Mesodermal cell (in vitro differentiated cells): ENCODE measurements at regions not wholly inside any gene's neighbourhood (a gene's known extent, or its start where the extent isn't known, plus 50 kb on each side); places are given as distances from the start of the nearest gene placed in this dataset.

ENCODE experiments used
- H3K27ac ChIP-seq: 2 replicates; pipeline ENCODE4 v1.7.0; 2013; ENCODE audit warnings: mild to moderate bottlenecking, low read depth, low read length, moderate library complexity; ENCODE audit not compliant: severe bottlenecking
- H3K36me3 ChIP-seq: 2 replicates; pipeline ENCODE4 v1.7.1; 2013; ENCODE audit warnings: mild to moderate bottlenecking, low read length, moderate library complexity; ENCODE audit not compliant: control insufficient read depth, insufficient read depth
- H3K4me1 ChIP-seq: one replicate; pipeline ENCODE4 v1.7.1; 2013; ENCODE audit warnings: mild to moderate bottlenecking, low read length; ENCODE audit not compliant: insufficient read depth, control insufficient read depth, poor library complexity, severe bottlenecking
- H3K4me3 ChIP-seq: 2 replicates; pipeline ENCODE4 v1.7.0; 2013; ENCODE audit warnings: low read length, control low read depth, mild to moderate bottlenecking; ENCODE audit not compliant: insufficient read depth, poor library complexity, severe bottlenecking; ENCODE audit errors: extremely low read depth
- H3K9me3 ChIP-seq: 2 replicates; pipeline ENCODE4 v1.7.1; 2013; ENCODE audit warnings: mild to moderate bottlenecking, low read length, moderate library complexity; ENCODE audit not compliant: control insufficient read depth
- whole genome bisulfite sequencing, 2 experiments: methylation state at CpG; one replicate each; pipeline ENCODE4 v1.1.5; 2013; ENCODE audit warnings: missing lambda C conversion rate in 2 of 2; ENCODE audit not compliant: insufficient coverage in 2 of 2; 5-methylcytosine and 5-hydroxymethylcytosine counted together

DNA sequence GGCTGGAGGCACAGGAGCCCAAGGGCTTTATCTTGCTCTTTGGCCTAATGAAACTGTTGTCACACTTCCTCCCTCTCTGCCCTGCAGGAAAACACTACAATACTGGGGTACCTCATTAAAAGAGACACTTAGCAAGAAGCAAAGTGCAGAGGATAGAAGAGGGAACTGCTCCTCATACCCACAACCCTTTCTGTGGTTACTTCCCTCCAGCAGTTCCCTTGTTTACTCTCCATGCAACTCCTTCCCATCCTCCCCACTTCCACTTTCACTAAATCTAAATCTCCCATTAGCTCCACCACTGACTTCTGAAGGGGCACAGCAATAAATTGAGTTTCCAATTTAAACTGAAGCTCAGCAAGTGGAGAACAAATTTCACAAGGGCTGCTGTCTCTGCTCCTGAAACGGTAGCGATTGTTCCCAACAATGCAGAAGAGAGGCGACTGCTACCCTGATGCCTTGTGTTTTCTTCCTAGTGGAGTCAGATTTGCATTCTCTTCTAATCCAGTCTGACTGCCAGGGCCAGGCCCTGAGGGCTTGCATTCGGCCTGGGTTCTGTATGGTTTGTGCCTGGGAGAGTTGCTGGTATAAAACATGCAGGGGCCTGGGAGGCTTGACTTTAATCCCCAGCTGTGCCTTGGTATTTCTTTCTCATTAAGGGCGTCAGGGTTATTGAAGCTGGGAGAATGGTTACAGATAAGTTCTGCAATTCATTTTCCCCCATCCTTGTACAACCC is 454.7 kb downstream of the TFAP2B start:
- WGBS, 2 experiments, result 74 to 83% methylated on average over 3 of the region's 5 CpGs
- H3K4me3 ChIP-seq, result no peak overlapping the region
- no peaks in the 10 kb centered on the region for H3K4me1 ChIP-seq
- no peaks in the 10 kb centered on the region for H3K9me3 ChIP-seq
- H3K27ac ChIP-seq, result peak overlapping the region; percentile 45
- H3K36me3 ChIP-seq, result no peaks in the 10 kb centered on the region

DNA sequence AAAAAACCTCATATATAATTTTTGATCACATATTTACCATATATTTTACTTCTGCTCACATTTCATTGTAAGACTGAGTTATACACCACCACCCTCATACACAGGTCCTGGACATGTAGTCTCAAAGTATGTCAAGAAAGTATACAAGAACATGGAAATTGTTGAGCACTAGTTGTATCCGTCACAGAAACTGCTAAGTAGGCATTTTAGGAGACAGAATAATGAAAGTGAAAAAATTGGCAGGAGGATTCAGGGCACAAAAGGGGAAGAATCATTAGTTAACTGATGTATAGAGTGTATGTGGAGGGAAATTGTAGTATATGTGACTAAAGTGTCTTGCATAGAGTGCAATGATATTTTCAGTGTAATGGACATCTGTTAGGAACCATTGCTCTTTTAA is 458.8 kb downstream of the TFAP2B start:
- no peak overlapping the region for H3K27ac ChIP-seq
- H3K9me3 ChIP-seq, result no peaks in the 10 kb centered on the region
- 100% methylated on average over 1 of the region's 1 CpG for WGBS, 2 experiments
- H3K4me1 ChIP-seq, result no peaks in the 10 kb centered on the region
- no peaks in the 10 kb centered on the region for H3K36me3 ChIP-seq
- H3K4me3 ChIP-seq, result no peak overlapping the region

DNA sequence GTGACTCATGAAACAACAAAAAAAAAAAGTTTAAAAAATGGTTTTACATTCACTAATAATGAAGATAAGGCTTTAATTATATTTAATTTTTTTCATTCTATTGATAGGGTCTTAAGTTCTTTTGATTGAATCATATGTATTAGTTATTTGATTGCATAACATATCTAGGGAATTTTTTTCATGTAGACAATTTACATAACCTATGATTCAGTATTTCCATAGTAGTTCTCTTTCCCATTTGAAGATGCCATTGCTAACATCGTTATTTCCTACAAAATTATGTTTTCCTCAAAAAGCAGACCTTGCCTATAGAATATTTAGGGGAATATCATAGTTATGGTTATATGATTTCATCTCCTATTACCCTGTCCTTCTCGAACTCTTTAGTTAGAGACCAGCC is 463.4 kb downstream of the TFAP2B start:
- no CpG with 5 or more reads among the region's 2 CpGs for WGBS, 2 experiments
- H3K4me3 ChIP-seq, result no peak overlapping the region
- H3K4me1 ChIP-seq, result no peaks in the 10 kb centered on the region
- no peaks in the 10 kb centered on the region for H3K9me3 ChIP-seq
- H3K27ac ChIP-seq, result no peak overlapping the region
- no peaks in the 10 kb centered on the region for H3K36me3 ChIP-seq

DNA sequence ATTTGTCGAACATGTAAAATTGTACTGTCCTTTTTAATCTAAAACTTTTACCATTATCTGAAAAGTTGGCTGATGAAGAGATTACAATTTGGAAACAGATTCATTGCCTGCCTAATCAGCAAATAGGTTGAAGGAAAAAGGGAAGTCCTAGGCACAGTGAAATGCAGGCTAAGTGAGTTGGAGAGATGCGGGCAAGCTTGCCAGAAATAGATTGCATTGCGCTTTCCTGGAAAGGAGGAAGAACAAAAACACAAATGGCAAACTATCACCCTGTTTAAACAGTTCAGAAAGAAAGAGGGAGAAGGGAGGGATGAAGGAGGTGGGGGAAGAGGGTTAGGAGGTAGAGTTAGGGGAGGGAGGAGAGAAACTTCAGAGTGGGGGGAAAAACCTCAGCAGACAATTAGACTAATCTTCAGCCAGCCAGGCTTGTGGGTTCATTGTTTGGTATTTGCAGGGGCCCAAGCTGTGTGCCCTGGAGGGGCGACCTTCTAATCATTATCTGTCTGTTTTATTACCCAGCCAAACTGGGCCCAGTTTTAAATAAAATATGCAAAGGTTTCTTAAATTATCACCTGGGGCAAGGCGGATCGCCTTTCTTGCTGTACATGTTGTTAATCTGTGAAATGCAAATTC is 465.2 kb downstream of the TFAP2B start:
- WGBS, 2 experiments, result 100% methylated on average over 1 of the region's 6 CpGs; no CpG with 5 or more reads in 1 of the 2 experiments
- Histone ChIP-seq H3K36me3 (no peaks in the 10 kb centered on the region), H3K27ac (no peak overlapping the region), H3K9me3 (no peaks in the 10 kb centered on the region), H3K4me1 (no peaks in the 10 kb centered on the region), H3K4me3 (no peak overlapping the region)

DNA sequence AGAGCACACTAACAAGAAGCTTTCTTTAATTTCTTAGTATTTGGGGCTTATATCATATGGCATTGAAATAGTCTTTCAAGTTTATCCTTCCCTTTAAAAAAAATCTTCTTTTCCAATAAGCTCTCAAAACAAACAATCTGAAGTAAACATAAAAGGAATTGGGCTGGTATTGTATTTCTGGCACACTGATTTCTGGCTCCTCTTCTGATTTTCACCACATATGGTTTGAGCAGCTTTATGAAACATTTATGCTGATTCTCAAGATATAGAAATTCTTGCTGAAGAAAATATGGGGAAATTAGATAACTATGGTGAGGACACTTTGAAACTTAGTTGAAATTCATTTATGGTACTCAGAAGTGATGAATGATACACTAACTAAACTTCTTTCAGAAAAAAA is 467.2 kb downstream of the TFAP2B start:
- no peak overlapping the region for H3K4me3 ChIP-seq
- no peaks in the 10 kb centered on the region for H3K36me3 ChIP-seq
- H3K9me3 ChIP-seq, result no peaks in the 10 kb centered on the region
- no peak overlapping the region for H3K27ac ChIP-seq
- H3K4me1 ChIP-seq, result no peaks in the 10 kb centered on the region

DNA sequence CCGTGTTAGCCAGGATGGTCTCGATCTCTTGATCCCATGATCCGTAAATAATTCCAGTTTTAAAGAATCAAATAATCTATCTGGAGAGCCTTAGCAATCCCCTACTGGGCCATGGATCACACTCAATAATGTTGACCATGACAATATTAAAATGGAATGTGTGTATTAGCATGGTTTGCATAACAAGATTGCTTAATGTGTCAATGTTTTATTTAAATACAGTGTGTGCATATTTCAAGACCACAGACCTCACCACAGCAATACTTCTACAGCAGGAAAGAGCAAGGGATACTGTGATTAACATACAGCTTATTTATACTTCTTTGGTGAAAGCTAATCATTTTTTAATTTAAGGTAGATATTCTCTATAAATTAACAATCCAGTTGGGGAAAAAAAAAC is 470.4 kb downstream of the TFAP2B start:
- H3K36me3 ChIP-seq, result no peaks in the 10 kb centered on the region
- WGBS, 2 experiments, result 100% methylated on average over 1 to 2 of the region's 3 CpGs
- H3K4me1 ChIP-seq, result peaks cover 16% of the 10 kb centered on the region
- H3K27ac ChIP-seq, result no peak overlapping the region
- H3K9me3 ChIP-seq, result no peaks in the 10 kb centered on the region
- H3K4me3 ChIP-seq, result no peak overlapping the region

DNA sequence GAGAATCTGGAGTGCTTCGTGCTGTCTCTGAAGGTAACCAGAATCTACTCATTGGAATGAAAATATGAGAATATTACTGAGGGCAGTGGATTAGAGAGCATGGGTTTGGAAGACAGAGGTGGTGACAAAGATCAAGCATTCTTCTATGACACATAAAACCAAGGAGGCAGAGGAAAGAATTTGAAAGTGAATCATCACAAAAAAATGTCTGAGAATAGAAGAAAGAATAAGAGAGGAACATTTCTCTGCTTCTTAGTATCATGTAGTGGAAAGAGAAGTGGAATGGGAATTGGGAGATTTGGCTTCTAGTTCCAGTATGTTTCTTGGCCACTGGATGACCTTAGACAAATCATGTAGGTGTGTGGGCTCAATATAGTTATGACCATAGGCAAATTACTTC is 474.0 kb downstream of the TFAP2B start:
- Histone ChIP-seq H3K36me3 (no peaks in the 10 kb centered on the region), H3K4me1 (peaks cover 16% of the 10 kb centered on the region), H3K27ac (no peak overlapping the region), H3K4me3 (no peak overlapping the region), H3K9me3 (no peaks in the 10 kb centered on the region)
- 100% methylated on average over 1 of the region's 1 CpG; no CpG with 5 or more reads in 1 of the 2 experiments for WGBS, 2 experiments

DNA sequence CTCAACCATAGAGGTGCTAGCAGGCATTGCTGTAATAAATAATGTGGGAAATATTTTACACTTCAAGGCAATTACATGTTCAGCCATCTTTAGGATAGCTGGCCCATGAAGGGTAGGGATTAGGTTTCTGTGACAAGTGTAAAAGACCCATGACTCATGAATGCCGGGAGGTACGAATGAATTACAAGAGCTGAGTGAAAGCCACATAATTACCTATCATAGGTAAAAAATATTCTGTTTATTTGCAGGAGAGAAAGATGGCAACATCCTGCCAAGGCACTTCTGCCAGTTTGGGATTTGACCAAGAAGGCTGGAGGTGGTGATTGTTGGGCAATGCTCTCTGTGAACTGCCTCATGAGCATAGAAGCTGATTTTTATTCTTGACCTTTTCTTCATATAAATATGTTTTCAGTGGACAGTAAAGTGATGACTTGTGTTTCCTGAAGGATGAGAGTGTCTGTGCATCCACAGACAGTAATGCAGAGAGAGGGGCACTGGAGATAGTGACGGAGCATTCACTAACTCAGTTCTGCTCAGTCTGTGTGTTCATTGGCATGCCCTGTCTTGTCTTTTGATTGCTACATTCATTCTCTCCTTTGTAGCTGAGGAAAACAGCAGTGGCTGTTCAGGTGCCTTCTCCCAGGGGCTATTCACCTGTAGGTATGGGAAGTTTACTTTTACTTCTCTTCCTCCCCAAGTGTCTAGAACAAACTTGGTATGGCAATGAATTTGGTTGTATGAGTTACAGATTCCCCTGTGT is 481.1 kb downstream of the TFAP2B start:
- no peaks in the 10 kb centered on the region for H3K9me3 ChIP-seq
- no peak overlapping the region for H3K4me3 ChIP-seq
- no CpG with 5 or more reads among the region's 3 CpGs for WGBS, 2 experiments
- H3K36me3 ChIP-seq, result no peaks in the 10 kb centered on the region
- no peak overlapping the region for H3K27ac ChIP-seq
- no peaks in the 10 kb centered on the region for H3K4me1 ChIP-seq

DNA sequence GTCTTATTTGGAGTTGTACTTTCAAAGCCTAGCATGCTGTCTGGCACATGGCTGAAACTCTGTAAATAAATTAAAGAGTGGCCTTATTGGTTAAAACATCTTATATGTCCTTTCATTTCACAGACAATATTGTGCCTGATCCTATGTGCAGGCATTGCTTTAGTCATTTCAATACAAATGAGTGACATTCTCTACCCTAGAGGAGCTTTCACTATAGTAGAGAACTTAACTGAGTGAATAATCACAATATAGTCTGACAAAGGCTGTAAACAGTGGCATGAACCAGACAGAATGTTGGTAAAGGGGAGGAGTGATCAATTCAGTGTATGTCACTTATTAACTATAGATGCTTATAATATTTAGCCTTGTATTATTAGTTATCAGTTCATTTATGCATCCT is 481.8 kb downstream of the TFAP2B start:
- H3K4me3 ChIP-seq, result no peak overlapping the region
- no peaks in the 10 kb centered on the region for H3K9me3 ChIP-seq
- H3K4me1 ChIP-seq, result no peaks in the 10 kb centered on the region
- no peaks in the 10 kb centered on the region for H3K36me3 ChIP-seq
- H3K27ac ChIP-seq, result no peak overlapping the region

DNA sequence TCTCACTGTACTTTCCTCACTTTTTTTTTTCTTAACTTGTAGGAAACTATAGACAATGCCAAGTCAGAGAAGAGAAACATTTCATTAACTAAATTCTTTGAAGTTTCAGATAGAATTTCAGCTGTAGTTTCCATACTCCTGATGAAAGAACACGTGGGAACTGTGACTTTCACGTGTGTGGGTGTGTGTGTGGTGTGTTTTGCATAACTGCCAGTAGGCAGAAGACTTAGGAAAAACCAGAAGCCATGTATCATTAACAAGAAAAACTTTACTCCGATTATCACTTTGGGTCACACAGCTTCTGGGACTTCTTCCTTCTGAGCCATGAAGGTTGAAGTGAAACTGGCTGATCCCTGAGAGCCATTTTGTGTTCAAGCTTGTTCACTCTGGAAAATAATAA is 483.3 kb downstream of the TFAP2B start:
- WGBS, 2 experiments, result 60 to 100% methylated on average over 1 of the region's 3 CpGs

DNA sequence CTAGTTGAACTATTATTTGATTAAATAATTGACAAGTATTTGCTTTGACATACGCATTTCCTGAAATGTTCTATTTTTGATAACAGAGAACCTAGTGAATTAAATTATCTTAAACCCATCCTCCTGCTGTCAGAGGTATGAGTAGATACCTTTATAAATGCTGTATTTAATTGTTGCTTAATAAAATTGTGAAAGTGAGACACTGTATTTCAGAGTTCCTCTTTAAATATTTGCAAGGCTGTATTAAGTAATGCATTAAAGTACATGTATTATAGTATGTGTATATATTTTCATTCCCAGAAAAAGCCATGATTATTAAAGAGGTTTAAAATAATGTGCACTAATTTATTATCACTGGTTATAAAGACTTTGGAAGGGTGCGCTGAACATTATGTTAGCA is 483.8 kb downstream of the TFAP2B start:
- no peaks in the 10 kb centered on the region for H3K36me3 ChIP-seq
- no peaks in the 10 kb centered on the region for H3K4me1 ChIP-seq
- no peak overlapping the region for H3K4me3 ChIP-seq
- H3K9me3 ChIP-seq, result no peaks in the 10 kb centered on the region
- H3K27ac ChIP-seq, result no peak overlapping the region
- WGBS, 2 experiments, result no CpG with 5 or more reads among the region's 2 CpGs

More for the DNA sequence above, 483.3 kb downstream of the TFAP2B start:
- Histone ChIP-seq H3K27ac (no peak overlapping the region), H3K9me3 (no peaks in the 10 kb centered on the region), H3K4me3 (no peak overlapping the region), H3K36me3 (no peaks in the 10 kb centered on the region), H3K4me1 (no peaks in the 10 kb centered on the region)
